ENCODE measurements at regions not wholly inside any gene's neighbourhood (a gene's known extent, or its start where the extent isn't known, plus 50 kb on each side); places are given as distances from the start of the nearest gene placed in this dataset.

- peaks cover 10% of the 10 kb centered on the region; the same call in 1 of the 2 replicates for H3K79me2 ChIP-seq (ENCODE audit: insufficient read depth, low read length)
- H3K27ac ChIP-seq (ENCODE audit: low read depth, low read length, poor library complexity, severe bottlenecking): no peak overlapping the region
- H3K9me2 ChIP-seq (ENCODE audit: low read depth, low read length): no peaks in the 10 kb centered on the region
- TF ChIP-seq EZH2 (IDR thresholded peaks at IDR 0.05; ENCODE audit: borderline replicate concordance, low read length): no peak
- TF ChIP-seq, protein P1, sequence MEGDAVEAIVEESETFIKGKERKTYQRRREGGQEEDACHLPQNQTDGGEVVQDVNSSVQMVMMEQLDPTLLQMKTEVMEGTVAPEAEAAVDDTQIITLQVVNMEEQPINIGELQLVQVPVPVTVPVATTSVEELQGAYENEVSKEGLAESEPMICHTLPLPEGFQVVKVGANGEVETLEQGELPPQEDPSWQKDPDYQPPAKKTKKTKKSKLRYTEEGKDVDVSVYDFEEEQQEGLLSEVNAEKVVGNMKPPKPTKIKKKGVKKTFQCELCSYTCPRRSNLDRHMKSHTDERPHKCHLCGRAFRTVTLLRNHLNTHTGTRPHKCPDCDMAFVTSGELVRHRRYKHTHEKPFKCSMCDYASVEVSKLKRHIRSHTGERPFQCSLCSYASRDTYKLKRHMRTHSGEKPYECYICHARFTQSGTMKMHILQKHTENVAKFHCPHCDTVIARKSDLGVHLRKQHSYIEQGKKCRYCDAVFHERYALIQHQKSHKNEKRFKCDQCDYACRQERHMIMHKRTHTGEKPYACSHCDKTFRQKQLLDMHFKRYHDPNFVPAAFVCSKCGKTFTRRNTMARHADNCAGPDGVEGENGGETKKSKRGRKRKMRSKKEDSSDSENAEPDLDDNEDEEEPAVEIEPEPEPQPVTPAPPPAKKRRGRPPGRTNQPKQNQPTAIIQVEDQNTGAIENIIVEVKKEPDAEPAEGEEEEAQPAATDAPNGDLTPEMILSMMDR (IDR thresholded peaks at IDR 0.05; ENCODE audit: low read length): no peak
- peak overlapping the region; percentile 47; the same call in 1 of the 2 replicates for H3K4me2 ChIP-seq (ENCODE audit: low read length)
- H2AFZ ChIP-seq (ENCODE audit: low read length): no peak overlapping the region
- H3K4me1 ChIP-seq (ENCODE audit: insufficient read depth, low read length, severe bottlenecking): peaks cover 36% of the 10 kb centered on the region
- no peaks in the 10 kb centered on the region for H3F3A ChIP-seq (ENCODE audit: insufficient read depth, low read length)
- no peaks in the 10 kb centered on the region for H3K27me3 ChIP-seq (ENCODE audit: insufficient read depth, low read length)
- no peaks in the 10 kb centered on the region for H4K20me1 ChIP-seq (ENCODE audit: insufficient read depth, low read length)
- H3K4me3 ChIP-seq (ENCODE audit: low read depth, low read length, poor library complexity, severe bottlenecking): peak overlapping the region; percentile 60
- no peaks in the 10 kb centered on the region for H3K9me3 ChIP-seq (ENCODE audit: low read length)
- H3K9ac ChIP-seq (ENCODE audit: low read length): no peak overlapping the region; the same call in 1 of the 2 replicates
- no peaks in the 10 kb centered on the region; the same call in 1 of the 2 replicates for H3K36me3 ChIP-seq (ENCODE audit: insufficient read depth, low read length)
Observed at GRCh38 chr22:46073683-46074504, 76.4 kb upstream of the PPARA start.

DNA sequence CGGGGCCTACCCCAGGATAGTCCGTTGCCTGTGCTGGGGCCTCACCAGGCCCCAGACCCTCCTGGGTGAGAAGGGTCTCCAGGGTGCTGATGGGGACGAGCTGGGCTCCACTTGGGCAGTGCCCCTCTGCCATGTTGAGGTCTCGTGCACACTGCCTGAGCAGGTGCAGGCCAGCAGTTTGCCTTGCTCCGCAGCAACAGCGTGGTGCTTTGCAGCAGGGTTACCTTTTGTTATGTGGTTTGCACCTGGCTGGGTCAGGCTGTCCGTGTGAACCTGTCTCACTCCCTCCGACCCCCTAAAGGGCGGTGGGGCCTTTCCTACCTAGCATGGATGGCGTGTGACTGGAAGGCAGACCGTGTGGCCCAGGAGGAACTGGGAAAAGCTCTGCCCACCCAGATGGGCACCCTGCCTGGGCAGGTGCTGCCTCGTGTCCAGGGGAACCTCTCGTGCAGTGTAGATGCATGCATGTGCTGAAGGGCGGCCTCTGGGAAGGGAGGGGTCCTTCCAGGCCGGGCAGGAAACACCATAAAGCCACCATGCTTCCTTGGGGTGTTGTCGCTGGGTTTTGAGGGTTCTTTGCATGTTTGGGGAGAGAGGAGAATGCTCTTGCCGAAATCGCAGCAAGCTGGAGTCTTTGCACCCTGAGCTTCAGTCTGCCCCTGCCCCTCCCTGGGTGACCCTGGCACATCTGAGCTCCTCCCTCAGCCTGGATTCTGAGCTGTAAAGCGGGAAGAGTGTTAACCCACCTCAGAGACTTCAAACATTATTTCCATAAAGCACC, 75.4 kb upstream of the PPARA start:
- Histone ChIP-seq H4K20me1 (ENCODE audit: insufficient read depth, low read length) (no peaks in the 10 kb centered on the region), H3K27ac (ENCODE audit: low read depth, low read length, poor library complexity, severe bottlenecking) (peak overlapping the region; percentile 32), H3K9me2 (ENCODE audit: low read depth, low read length) (no peaks in the 10 kb centered on the region), H3F3A (ENCODE audit: insufficient read depth, low read length) (no peaks in the 10 kb centered on the region), H3K36me3 (ENCODE audit: insufficient read depth, low read length) (no peaks in the 10 kb centered on the region; the same call in 1 of the 2 replicates), H2AFZ (ENCODE audit: low read length) (no peak overlapping the region), H3K79me2 (ENCODE audit: insufficient read depth, low read length) (peaks cover 4% of the 10 kb centered on the region; the same call in 1 of the 2 replicates), H3K9ac (ENCODE audit: low read length) (no peak overlapping the region; the same call in 1 of the 2 replicates), H3K4me1 (ENCODE audit: insufficient read depth, low read length, severe bottlenecking) (peaks cover 26% of the 10 kb centered on the region), H3K27me3 (ENCODE audit: insufficient read depth, low read length) (no peaks in the 10 kb centered on the region), H3K4me3 (ENCODE audit: low read depth, low read length, poor library complexity, severe bottlenecking) (peak overlapping the region; percentile 17), H3K9me3 (ENCODE audit: low read length) (no peaks in the 10 kb centered on the region), H3K4me2 (ENCODE audit: low read length) (peak overlapping the region; percentile 19; the same call in 1 of the 2 replicates)
- TF ChIP-seq, protein P1 (IDR thresholded peaks at IDR 0.05; ENCODE audit: low read length): no peak
- TF ChIP-seq EZH2 (IDR thresholded peaks at IDR 0.05; ENCODE audit: borderline replicate concordance, low read length): no peak

DNA sequence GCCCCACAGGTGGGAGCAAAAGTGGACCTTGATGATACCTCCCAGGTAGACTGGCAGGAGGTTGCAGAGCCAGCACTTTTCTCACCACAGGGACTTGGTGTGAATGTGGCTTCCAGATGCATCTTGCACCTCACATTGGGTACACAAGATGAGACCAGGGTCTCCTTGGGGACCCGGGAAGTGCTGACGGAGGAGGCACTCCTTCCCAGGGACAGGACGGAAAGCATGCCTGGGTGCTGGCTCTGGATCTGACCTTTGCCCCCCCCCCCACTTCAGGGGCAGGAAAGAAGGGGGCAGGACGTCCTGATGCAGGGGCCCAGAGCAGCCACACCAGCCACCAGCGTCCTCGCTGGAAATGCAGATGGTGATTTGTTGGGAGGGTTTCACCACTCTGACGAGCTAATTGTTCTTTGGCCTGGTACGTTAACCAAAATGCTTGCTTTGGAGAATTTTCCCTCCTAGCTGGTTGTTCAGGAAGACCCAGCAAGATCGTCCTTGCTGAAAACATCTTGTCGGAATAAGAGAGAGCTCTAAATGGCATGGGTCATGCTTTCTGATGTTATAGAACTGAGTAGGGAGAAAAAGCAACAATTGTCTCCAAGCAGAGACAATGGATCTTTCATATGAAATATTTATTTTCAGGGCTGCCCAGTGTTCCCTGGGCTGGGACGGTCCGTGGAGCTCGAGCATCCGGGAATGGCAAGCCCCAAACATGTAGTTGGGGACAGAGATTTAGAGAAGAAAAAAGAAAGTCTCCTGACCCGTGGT, 74.4 kb upstream of the PPARA start:
- Histone ChIP-seq H3K4me1 (ENCODE audit: insufficient read depth, low read length, severe bottlenecking) (peaks cover 24% of the 10 kb centered on the region), H3K27me3 (ENCODE audit: insufficient read depth, low read length) (no peaks in the 10 kb centered on the region), H3K79me2 (ENCODE audit: insufficient read depth, low read length) (peaks cover 4% of the 10 kb centered on the region; the same call in 1 of the 2 replicates), H3K27ac (ENCODE audit: low read depth, low read length, poor library complexity, severe bottlenecking) (no peak overlapping the region), H3K36me3 (ENCODE audit: insufficient read depth, low read length) (no peaks in the 10 kb centered on the region; the same call in 1 of the 2 replicates), H2AFZ (ENCODE audit: low read length) (no peak overlapping the region), H3K9me2 (ENCODE audit: low read depth, low read length) (no peaks in the 10 kb centered on the region), H3K9me3 (ENCODE audit: low read length) (no peaks in the 10 kb centered on the region), H3F3A (ENCODE audit: insufficient read depth, low read length) (no peaks in the 10 kb centered on the region), H3K4me2 (ENCODE audit: low read length) (no peak overlapping the region), H4K20me1 (ENCODE audit: insufficient read depth, low read length) (no peaks in the 10 kb centered on the region), H3K9ac (ENCODE audit: low read length) (no peak overlapping the region), H3K4me3 (ENCODE audit: low read depth, low read length, poor library complexity, severe bottlenecking) (no peak overlapping the region)
- TF ChIP-seq, protein P1 (IDR thresholded peaks at IDR 0.05; ENCODE audit: low read length): no peak
- no peak for TF ChIP-seq EZH2 (IDR thresholded peaks at IDR 0.05; ENCODE audit: borderline replicate concordance, low read length)

All from OCI-LY1 (cell line).